WTC11 (cell line): ENCODE measurements at regions not wholly inside any gene's neighbourhood (a gene's known extent, or its start where the extent isn't known, plus 50 kb on each side); places are given as distances from the start of the nearest gene placed in this dataset.

ENCODE experiments used
- ATAC-seq: fragments of 200-7000 bp; cut with Tn5 transposase; 2 replicates; pipeline ENCODE4 v1.10.0; 2021; ENCODE audit warnings: mild to moderate bottlenecking, moderate library complexity
- CTCF ChIA-PET: fragments of 300-600 bp; sonication (Branson Sonifier 250); formaldehyde crosslinking; loops from one replicate; lab custom pipeline; 2021; ENCODE audit warnings: antibody characterized with exemption; lab: Charles Lee
- POLR2A ChIA-PET: fragments of 350-600 bp; sonication (Branson Sonifier 250); formaldehyde crosslinking; loops from one replicate; lab custom pipeline; 2021; ENCODE audit warnings: antibody characterized with exemption; lab: Charles Lee
- DNase-seq: peaks from one replicate; pipeline ENCODE4 v3.0.0; 2021; ENCODE audit warnings: low spot score
- H3K27ac Mint-ChIP-seq: 2 replicates; pipeline ENCODE4 v1.8.0; 2021; ENCODE audit warnings: mixed read lengths
- H3K27me3 Mint-ChIP-seq: 2 replicates; pipeline ENCODE4 v1.8.0; 2021; ENCODE audit warnings: low read depth, mild to moderate bottlenecking, moderate library complexity, mixed read lengths
- H3K36me3 Mint-ChIP-seq: 2 replicates; pipeline ENCODE4 v1.8.0; 2021; ENCODE audit warnings: mixed read lengths
- H3K4me1 Mint-ChIP-seq: 2 replicates; pipeline ENCODE4 v1.8.0; 2022; ENCODE audit warnings: mixed read lengths
- H3K4me3 Mint-ChIP-seq: 2 replicates; pipeline ENCODE4 v1.8.0; 2021; ENCODE audit warnings: mild to moderate bottlenecking, moderate library complexity, mixed read lengths
- H3K9me3 Mint-ChIP-seq: 2 replicates; pipeline ENCODE4 v1.8.0; 2021; ENCODE audit warnings: mixed read lengths
- ATF3 ChIP-seq: sonication (generic); formaldehyde crosslinking; conservative IDR thresholded peaks from 2 replicates; pipeline ENCODE4 v1.8.1; 2022; ENCODE audit warnings: mild to moderate bottlenecking, missing genetic modification reagents
- ERG ChIP-seq: fragments of 250-450 bp; sonication (Bioruptor Pico); IDR thresholded peaks from 2 replicates; pipeline ENCODE4 v1.8.0; 2021; ENCODE audit warnings: mild to moderate bottlenecking
- FOXP1 ChIP-seq: sonication (generic); formaldehyde crosslinking; IDR thresholded peaks from 2 replicates; pipeline ENCODE4 v1.8.0; 2022; ENCODE audit warnings: missing genetic modification reagents, mild to moderate bottlenecking, moderate library complexity, borderline replicate concordance
- HMGA2 ChIP-seq: fragments of 250-450 bp; sonication (Bioruptor Pico); IDR thresholded peaks from 2 replicates; pipeline ENCODE4 v1.4.0; 2021; ENCODE audit warnings: mild to moderate bottlenecking, moderate library complexity
- NFATC4 ChIP-seq: fragments of 250-450 bp; sonication (Bioruptor Pico); IDR thresholded peaks from 2 replicates; pipeline ENCODE4 v1.9.0; 2021; ENCODE audit warnings: mild to moderate bottlenecking
- NR2C2 ChIP-seq: sonication (generic); formaldehyde crosslinking; IDR thresholded peaks from 2 replicates; pipeline ENCODE4 v1.8.0; 2022; ENCODE audit warnings: mild to moderate bottlenecking, missing genetic modification reagents
- SMAD3 ChIP-seq: sonication (generic); formaldehyde crosslinking; IDR thresholded peaks from 2 replicates; pipeline ENCODE4 v1.8.0; 2022; ENCODE audit warnings: missing genetic modification reagents, mild to moderate bottlenecking, borderline replicate concordance
- ZBTB21 ChIP-seq: sonication (generic); formaldehyde crosslinking; IDR thresholded peaks from 2 replicates; pipeline ENCODE4 v1.8.1; 2023; ENCODE audit warnings: mild to moderate bottlenecking, missing genetic modification reagents, borderline replicate concordance
- ZNF512 ChIP-seq: sonication (generic); formaldehyde crosslinking; IDR thresholded peaks from 2 replicates; pipeline ENCODE4 v1.8.1; 2022; ENCODE audit warnings: missing genetic modification reagents, borderline replicate concordance
- ZNF671 ChIP-seq: fragments of 250-450 bp; sonication (Bioruptor Pico); IDR thresholded peaks from 2 replicates; pipeline ENCODE4 v1.8.0; 2021; ENCODE audit warnings: mild to moderate bottlenecking
- TF ChIP-seq, protein P1 (sequence below): sonication (generic); formaldehyde crosslinking; IDR thresholded peaks from 2 replicates; pipeline ENCODE4 v1.8.0; 2023; ENCODE audit warnings: missing genetic modification reagents, mild to moderate bottlenecking, borderline replicate concordance
- TF ChIP-seq, protein P2 (sequence below): sonication (generic); formaldehyde crosslinking; IDR thresholded peaks from 2 replicates; pipeline ENCODE4 v1.8.0; 2022; ENCODE audit warnings: mild to moderate bottlenecking, missing genetic modification reagents
- TF ChIP-seq, protein P3 (sequence below): sonication (generic); formaldehyde crosslinking; IDR thresholded peaks from 2 replicates; pipeline ENCODE4 v1.8.1; 2022; ENCODE audit warnings: low read depth, mild to moderate bottlenecking, moderate library complexity, missing genetic modification reagents, borderline replicate concordance
- TF ChIP-seq, protein P4 (sequence below): fragments of 250-450 bp; sonication (Bioruptor Pico); IDR thresholded peaks from 2 replicates; pipeline ENCODE4 v2.1.2; 2022; ENCODE audit warnings: mild to moderate bottlenecking, moderate library complexity
- TF ChIP-seq, protein P5 (sequence below): sonication (generic); formaldehyde crosslinking; IDR thresholded peaks from 2 replicates; pipeline ENCODE4 v1.8.0; 2022; ENCODE audit warnings: mild to moderate bottlenecking, missing genetic modification reagents

DNA sequence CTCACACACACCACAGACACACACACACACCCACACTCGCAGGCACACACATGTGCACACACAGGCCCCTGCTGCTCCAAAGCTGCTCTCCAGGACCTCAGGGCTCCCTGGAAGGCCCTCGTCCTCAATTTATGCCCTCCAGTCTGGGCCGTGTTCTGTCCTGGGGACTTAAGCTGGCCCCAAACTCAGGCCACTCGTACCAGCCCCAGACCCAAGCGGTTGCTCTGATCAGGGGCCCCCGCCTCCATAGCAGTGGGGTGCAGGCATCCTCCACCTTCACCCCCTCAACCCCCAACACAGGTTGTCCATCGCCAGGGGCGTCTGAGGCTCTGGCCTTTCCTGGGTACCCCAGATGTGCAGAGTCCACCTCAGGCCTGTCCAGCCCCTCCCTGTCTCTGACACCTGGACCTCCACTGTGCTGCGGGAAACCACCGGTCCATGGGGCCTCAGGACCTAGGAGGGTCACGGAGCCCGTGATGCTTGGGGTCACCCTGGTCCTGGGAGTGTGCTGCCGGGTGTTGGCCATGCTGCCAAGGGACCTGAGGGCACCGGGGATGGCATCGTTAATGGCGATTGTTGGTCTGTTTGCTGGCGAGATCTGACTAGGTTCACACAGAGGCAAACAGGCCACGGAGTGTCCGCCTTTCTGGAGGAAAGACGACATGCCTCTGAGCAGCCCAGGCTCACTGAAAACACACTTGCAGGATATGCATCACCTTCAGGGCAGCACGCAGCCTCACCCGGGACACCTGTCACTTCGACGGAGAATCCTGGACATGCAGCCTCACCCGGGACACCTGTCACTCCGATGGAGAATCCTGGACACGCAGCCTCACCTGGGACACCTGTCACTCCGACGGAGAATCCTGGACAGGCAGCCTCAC lies 155.6 kb downstream of the NDUFA10 start:
- ChIA-PET POLR2A (no interaction called here), CTCF (no interaction called here)
- H3K27ac Mint-ChIP-seq = no peak overlapping the region
- H3K4me1 Mint-ChIP-seq = peaks cover 6% of the 10 kb centered on the region
- H3K36me3 Mint-ChIP-seq = no peaks in the 10 kb centered on the region
- TF ChIP-seq, protein P1, sequence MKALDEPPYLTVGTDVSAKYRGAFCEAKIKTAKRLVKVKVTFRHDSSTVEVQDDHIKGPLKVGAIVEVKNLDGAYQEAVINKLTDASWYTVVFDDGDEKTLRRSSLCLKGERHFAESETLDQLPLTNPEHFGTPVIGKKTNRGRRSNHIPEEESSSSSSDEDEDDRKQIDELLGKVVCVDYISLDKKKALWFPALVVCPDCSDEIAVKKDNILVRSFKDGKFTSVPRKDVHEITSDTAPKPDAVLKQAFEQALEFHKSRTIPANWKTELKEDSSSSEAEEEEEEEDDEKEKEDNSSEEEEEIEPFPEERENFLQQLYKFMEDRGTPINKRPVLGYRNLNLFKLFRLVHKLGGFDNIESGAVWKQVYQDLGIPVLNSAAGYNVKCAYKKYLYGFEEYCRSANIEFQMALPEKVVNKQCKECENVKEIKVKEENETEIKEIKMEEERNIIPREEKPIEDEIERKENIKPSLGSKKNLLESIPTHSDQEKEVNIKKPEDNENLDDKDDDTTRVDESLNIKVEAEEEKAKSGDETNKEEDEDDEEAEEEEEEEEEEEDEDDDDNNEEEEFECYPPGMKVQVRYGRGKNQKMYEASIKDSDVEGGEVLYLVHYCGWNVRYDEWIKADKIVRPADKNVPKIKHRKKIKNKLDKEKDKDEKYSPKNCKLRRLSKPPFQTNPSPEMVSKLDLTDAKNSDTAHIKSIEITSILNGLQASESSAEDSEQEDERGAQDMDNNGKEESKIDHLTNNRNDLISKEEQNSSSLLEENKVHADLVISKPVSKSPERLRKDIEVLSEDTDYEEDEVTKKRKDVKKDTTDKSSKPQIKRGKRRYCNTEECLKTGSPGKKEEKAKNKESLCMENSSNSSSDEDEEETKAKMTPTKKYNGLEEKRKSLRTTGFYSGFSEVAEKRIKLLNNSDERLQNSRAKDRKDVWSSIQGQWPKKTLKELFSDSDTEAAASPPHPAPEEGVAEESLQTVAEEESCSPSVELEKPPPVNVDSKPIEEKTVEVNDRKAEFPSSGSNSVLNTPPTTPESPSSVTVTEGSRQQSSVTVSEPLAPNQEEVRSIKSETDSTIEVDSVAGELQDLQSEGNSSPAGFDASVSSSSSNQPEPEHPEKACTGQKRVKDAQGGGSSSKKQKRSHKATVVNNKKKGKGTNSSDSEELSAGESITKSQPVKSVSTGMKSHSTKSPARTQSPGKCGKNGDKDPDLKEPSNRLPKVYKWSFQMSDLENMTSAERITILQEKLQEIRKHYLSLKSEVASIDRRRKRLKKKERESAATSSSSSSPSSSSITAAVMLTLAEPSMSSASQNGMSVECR (CRISPR knock-in tag) = no peak
- no peak for TF ChIP-seq SMAD3 (CRISPR knock-in tag)
- TF ChIP-seq, protein P2, sequence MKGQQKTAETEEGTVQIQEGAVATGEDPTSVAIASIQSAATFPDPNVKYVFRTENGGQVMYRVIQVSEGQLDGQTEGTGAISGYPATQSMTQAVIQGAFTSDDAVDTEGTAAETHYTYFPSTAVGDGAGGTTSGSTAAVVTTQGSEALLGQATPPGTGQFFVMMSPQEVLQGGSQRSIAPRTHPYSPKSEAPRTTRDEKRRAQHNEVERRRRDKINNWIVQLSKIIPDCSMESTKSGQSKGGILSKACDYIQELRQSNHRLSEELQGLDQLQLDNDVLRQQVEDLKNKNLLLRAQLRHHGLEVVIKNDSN (CRISPR knock-in tag) = no peak
- TF ChIP-seq ZNF512 (CRISPR knock-in tag) = no peak
- TF ChIP-seq FOXP1 (CRISPR knock-in tag) = no peak
- no peak for TF ChIP-seq ERG (CRISPR knock-in tag)
- TF ChIP-seq ZBTB21 (CRISPR knock-in tag) = no peak
- no peak for TF ChIP-seq ATF3 (CRISPR knock-in tag)
- TF ChIP-seq, protein P3, sequence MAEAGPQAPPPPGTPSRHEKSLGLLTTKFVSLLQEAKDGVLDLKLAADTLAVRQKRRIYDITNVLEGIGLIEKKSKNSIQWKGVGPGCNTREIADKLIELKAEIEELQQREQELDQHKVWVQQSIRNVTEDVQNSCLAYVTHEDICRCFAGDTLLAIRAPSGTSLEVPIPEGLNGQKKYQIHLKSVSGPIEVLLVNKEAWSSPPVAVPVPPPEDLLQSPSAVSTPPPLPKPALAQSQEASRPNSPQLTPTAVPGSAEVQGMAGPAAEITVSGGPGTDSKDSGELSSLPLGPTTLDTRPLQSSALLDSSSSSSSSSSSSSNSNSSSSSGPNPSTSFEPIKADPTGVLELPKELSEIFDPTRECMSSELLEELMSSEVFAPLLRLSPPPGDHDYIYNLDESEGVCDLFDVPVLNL (CRISPR knock-in tag) = no peak
- no peak for TF ChIP-seq NFATC4 (CRISPR knock-in tag)
- no peak for TF ChIP-seq ZNF671 (CRISPR knock-in tag)
- no peak for TF ChIP-seq HMGA2 (CRISPR knock-in tag)
- TF ChIP-seq, protein P4, sequence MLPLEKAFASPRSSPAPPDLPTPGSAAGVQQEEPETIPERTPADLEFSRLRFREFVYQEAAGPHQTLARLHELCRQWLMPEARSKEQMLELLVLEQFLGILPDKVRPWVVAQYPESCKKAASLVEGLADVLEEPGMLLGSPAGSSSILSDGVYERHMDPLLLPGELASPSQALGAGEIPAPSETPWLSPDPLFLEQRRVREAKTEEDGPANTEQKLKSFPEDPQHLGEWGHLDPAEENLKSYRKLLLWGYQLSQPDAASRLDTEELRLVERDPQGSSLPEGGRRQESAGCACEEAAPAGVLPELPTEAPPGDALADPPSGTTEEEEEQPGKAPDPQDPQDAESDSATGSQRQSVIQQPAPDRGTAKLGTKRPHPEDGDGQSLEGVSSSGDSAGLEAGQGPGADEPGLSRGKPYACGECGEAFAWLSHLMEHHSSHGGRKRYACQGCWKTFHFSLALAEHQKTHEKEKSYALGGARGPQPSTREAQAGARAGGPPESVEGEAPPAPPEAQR = no peak
- TF ChIP-seq, protein P5, sequence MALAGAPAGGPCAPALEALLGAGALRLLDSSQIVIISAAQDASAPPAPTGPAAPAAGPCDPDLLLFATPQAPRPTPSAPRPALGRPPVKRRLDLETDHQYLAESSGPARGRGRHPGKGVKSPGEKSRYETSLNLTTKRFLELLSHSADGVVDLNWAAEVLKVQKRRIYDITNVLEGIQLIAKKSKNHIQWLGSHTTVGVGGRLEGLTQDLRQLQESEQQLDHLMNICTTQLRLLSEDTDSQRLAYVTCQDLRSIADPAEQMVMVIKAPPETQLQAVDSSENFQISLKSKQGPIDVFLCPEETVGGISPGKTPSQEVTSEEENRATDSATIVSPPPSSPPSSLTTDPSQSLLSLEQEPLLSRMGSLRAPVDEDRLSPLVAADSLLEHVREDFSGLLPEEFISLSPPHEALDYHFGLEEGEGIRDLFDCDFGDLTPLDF (CRISPR knock-in tag) = no peak
- TF ChIP-seq NR2C2 (CRISPR knock-in tag) = no peak
- no peaks in the 10 kb centered on the region for H3K27me3 Mint-ChIP-seq
- no peak overlapping the region for H3K4me3 Mint-ChIP-seq
- no peaks in the 10 kb centered on the region for H3K9me3 Mint-ChIP-seq
- ATAC-seq = no peak
- no peak for DNase-seq
